ENCODE measurements at regions not wholly inside any gene's neighbourhood (a gene's known extent, or its start where the extent isn't known, plus 50 kb on each side); places are given as distances from the start of the nearest gene placed in this dataset.
"Not testable (repeated sequence)": the region's sequence is repeated elsewhere in the genome, so short reads cannot be mapped to it uniquely, and the experiment has no call there.

DNA sequence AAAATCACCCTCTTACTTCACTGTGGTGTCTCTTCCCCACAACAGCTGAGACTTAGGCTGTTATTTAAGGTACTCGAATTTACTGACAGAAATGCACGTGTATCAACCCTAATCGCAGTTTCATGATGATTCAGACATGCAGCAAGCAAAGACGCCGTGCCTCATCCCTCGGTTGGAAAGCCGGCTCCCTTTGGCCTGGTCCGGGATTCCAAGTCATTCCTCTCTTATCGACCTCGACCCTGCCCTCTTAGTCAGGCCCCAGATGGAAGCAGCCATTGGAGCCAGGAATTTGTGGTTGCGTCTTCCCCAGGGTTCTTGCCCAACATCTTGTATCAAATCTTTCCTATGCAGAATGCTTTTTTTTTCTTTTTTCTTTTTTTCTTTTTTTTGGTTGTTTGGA is 229.5 kb downstream of the GATA3 start:
- H3K4me3 ChIP-seq (ENCODE audit: low read length) = no peak overlapping the region
- no peaks in the 10 kb centered on the region for H3K27me3 Mint-ChIP-seq
- H3K9me3 Mint-ChIP-seq = no peaks in the 10 kb centered on the region
- ChIA-PET POLR2A (no interaction called here), CTCF (no interaction called here)
- H3K27ac ChIP-seq (ENCODE audit: low read depth in 1 of 2, low read length in 2 of 2) = no peak overlapping the region
- no peak overlapping the region for H3K4me3 Mint-ChIP-seq
- TF ChIP-seq, protein P1, sequence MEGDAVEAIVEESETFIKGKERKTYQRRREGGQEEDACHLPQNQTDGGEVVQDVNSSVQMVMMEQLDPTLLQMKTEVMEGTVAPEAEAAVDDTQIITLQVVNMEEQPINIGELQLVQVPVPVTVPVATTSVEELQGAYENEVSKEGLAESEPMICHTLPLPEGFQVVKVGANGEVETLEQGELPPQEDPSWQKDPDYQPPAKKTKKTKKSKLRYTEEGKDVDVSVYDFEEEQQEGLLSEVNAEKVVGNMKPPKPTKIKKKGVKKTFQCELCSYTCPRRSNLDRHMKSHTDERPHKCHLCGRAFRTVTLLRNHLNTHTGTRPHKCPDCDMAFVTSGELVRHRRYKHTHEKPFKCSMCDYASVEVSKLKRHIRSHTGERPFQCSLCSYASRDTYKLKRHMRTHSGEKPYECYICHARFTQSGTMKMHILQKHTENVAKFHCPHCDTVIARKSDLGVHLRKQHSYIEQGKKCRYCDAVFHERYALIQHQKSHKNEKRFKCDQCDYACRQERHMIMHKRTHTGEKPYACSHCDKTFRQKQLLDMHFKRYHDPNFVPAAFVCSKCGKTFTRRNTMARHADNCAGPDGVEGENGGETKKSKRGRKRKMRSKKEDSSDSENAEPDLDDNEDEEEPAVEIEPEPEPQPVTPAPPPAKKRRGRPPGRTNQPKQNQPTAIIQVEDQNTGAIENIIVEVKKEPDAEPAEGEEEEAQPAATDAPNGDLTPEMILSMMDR (IDR thresholded peaks at IDR 0.05) = no peak
- intact Hi-C loops (cut with DNase I, micrococcal nuclease) = no loop called here
- H3K9me3 ChIP-seq (ENCODE audit: control insufficient read depth in 1 of 2, insufficient read depth in 1 of 2, low read length in 2 of 2) = no peaks in the 10 kb centered on the region
- peaks cover 7% of the 10 kb centered on the region for H3K4me1 Mint-ChIP-seq (ENCODE audit: low read depth)
- H3K4me1 ChIP-seq (ENCODE audit: insufficient read depth, low read length) = no peaks in the 10 kb centered on the region
- H3K36me3 Mint-ChIP-seq (ENCODE audit: low read depth) = no peaks in the 10 kb centered on the region
- no peak for DNase-seq
- no peaks in the 10 kb centered on the region for H3K27me3 ChIP-seq (ENCODE audit: control insufficient read depth in 1 of 2, insufficient read depth in 2 of 2, low read length in 2 of 2)
- H3K27ac Mint-ChIP-seq = no peak overlapping the region
- no peak for ATAC-seq (ENCODE audit: poor library complexity)
- no peaks in the 10 kb centered on the region for H3K36me3 ChIP-seq (ENCODE audit: insufficient read depth, low read length)

DNA sequence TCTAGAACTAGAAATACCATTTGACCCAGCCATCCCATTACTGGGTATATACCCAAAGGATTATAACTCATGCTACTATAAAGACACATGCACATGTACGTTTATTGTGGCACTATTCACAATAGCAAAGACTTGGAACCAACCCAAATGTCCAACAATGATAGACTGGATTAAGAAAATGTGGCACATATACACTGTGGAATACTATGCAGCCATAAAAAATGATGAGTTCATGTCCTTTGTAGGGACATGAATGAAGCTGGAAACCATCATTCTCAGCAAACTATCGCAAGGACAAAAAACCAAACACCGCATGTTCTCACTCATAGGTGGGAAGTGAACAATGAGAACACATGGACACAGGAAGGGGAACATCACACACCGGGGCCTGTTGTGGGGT is 231.5 kb downstream of the GATA3 start:
- H3K36me3 Mint-ChIP-seq (ENCODE audit: low read depth); H3K4me1 ChIP-seq (ENCODE audit: insufficient read depth, low read length); H3K27ac Mint-ChIP-seq; ATAC-seq (ENCODE audit: poor library complexity); H3K27me3 ChIP-seq (ENCODE audit: control insufficient read depth in 1 of 2, insufficient read depth in 2 of 2, low read length in 2 of 2); intact Hi-C loops (cut with DNase I, micrococcal nuclease); POLR2A ChIA-PET; DNase-seq; H3K9me3 Mint-ChIP-seq; H3K27ac ChIP-seq (ENCODE audit: low read depth in 1 of 2, low read length in 2 of 2); H3K9me3 ChIP-seq (ENCODE audit: control insufficient read depth in 1 of 2, insufficient read depth in 1 of 2, low read length in 2 of 2); H3K4me3 ChIP-seq (ENCODE audit: low read length); CTCF ChIA-PET; H3K4me3 Mint-ChIP-seq; H3K36me3 ChIP-seq (ENCODE audit: insufficient read depth, low read length); H3K4me1 Mint-ChIP-seq (ENCODE audit: low read depth); H3K27me3 Mint-ChIP-seq: not testable (repeated sequence)

DNA sequence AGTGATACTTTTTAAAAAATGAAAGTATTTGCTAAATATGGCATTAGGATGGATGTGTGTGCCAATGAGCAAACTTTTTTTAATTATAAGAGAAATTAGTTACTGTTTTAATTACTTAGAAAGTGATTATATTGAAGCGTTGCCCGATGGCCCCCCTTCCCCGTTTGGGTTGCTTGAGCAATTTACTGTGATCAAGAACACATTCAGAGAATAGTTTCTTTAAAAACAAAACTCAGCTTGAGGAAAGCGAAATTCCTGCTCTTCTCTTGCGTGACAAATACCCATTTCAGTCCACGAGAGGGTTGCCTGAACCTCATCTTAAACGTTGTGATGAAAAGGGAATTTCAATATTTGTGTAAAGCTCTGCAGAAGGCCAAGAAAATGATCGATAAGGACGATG is 234.1 kb downstream of the GATA3 start:
- POLR2A ChIA-PET = interaction anchor here (1.4 kb wide), 1 partner anchor 43 kb away, joined by 4 read pairs; no protein-coding TSS in a partner anchor
- TF ChIP-seq, protein P1 (IDR thresholded peaks at IDR 0.05) = no peak
- intact Hi-C loops (cut with DNase I, micrococcal nuclease) = no loop called here
- no peaks in the 10 kb centered on the region for H3K36me3 ChIP-seq (ENCODE audit: insufficient read depth, low read length)
- ATAC-seq (ENCODE audit: poor library complexity) = no peak
- H3K4me1 ChIP-seq (ENCODE audit: insufficient read depth, low read length) = no peaks in the 10 kb centered on the region
- CTCF ChIA-PET = interaction anchor here (0.9 kb wide), 1 partner anchor 24 kb away, joined by 3 read pairs; no protein-coding TSS in a partner anchor
- H3K9me3 ChIP-seq (ENCODE audit: control insufficient read depth in 1 of 2, insufficient read depth in 1 of 2, low read length in 2 of 2) = no peaks in the 10 kb centered on the region
- Mint-ChIP-seq H3K27me3 (no peaks in the 10 kb centered on the region), H3K36me3 (ENCODE audit: low read depth) (no peaks in the 10 kb centered on the region), H3K9me3 (no peaks in the 10 kb centered on the region), H3K4me1 (ENCODE audit: low read depth) (no peaks in the 10 kb centered on the region), H3K27ac (no peak overlapping the region), H3K4me3 (no peak overlapping the region)
- no peaks in the 10 kb centered on the region for H3K27me3 ChIP-seq (ENCODE audit: control insufficient read depth in 1 of 2, insufficient read depth in 2 of 2, low read length in 2 of 2)
- H3K4me3 ChIP-seq (ENCODE audit: low read length) = no peak overlapping the region
- no peak overlapping the region for H3K27ac ChIP-seq (ENCODE audit: low read depth in 1 of 2, low read length in 2 of 2)
- no peak for DNase-seq

DNA sequence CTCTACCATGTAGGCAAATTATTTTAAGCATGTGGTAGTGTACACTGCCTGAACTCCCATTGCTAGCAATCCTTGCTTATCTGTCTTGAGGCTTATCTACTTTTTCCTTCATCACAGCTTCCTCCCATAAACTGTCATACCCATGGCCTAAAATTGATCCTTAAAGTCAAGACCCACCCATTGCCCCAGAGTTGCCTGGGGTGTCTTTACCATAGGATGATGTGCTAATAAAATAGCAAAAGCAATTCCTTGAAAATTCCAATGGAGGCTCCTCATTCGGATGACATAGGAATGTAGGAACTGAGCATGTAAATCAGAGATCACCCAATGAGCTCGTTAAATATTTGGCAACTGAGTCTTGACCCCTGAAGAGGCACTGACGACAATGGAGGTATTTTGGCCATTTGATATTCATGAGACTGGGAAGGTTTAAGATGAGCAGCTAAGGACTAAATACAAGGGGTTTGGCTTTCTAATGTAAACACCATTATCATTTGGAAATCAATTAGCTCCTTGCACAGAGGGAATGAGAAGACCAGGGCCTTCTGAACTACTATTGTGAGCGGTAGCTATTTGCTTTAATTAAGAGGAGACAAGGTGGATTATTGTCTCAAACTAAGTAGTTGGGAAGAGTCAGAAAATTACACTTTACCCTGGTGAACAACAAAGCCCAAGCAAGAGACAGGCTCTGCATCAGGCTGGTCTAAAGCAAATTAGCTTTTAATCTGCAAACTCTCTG is 234.9 kb downstream of the GATA3 start:
- H3K27ac Mint-ChIP-seq = no peak overlapping the region
- DNase-seq = no peak
- no peak overlapping the region for H3K4me3 Mint-ChIP-seq
- intact Hi-C loops (cut with DNase I, micrococcal nuclease) = no loop called here
- H3K36me3 Mint-ChIP-seq (ENCODE audit: low read depth) = no peaks in the 10 kb centered on the region
- Histone ChIP-seq H3K4me3 (ENCODE audit: low read length) (no peak overlapping the region), H3K27ac (ENCODE audit: low read depth in 1 of 2, low read length in 2 of 2) (no peak overlapping the region), H3K9me3 (ENCODE audit: control insufficient read depth in 1 of 2, insufficient read depth in 1 of 2, low read length in 2 of 2) (no peaks in the 10 kb centered on the region), H3K4me1 (ENCODE audit: insufficient read depth, low read length) (no peaks in the 10 kb centered on the region), H3K36me3 (ENCODE audit: insufficient read depth, low read length) (no peaks in the 10 kb centered on the region), H3K27me3 (ENCODE audit: control insufficient read depth in 1 of 2, insufficient read depth in 2 of 2, low read length in 2 of 2) (no peaks in the 10 kb centered on the region)
- H3K9me3 Mint-ChIP-seq = no peaks in the 10 kb centered on the region
- ChIA-PET POLR2A (interaction anchor here (1.4 kb wide), 1 partner anchor 43 kb away, joined by 4 read pairs; no protein-coding TSS in a partner anchor), CTCF (interaction anchor here (0.9 kb wide), 1 partner anchor 25 kb away, joined by 3 read pairs; no protein-coding TSS in a partner anchor)
- TF ChIP-seq, protein P1 (IDR thresholded peaks at IDR 0.05) = no peak
- ATAC-seq (ENCODE audit: poor library complexity) = no peak
- no peaks in the 10 kb centered on the region for H3K4me1 Mint-ChIP-seq (ENCODE audit: low read depth)
- no peaks in the 10 kb centered on the region for H3K27me3 Mint-ChIP-seq

All from CD4-positive, alpha-beta T cell (primary cell).